ENCODE measurements at regions not wholly inside any gene's neighbourhood (a gene's known extent, or its start where the extent isn't known, plus 50 kb on each side); places are given as distances from the start of the nearest gene placed in this dataset.

DNA sequence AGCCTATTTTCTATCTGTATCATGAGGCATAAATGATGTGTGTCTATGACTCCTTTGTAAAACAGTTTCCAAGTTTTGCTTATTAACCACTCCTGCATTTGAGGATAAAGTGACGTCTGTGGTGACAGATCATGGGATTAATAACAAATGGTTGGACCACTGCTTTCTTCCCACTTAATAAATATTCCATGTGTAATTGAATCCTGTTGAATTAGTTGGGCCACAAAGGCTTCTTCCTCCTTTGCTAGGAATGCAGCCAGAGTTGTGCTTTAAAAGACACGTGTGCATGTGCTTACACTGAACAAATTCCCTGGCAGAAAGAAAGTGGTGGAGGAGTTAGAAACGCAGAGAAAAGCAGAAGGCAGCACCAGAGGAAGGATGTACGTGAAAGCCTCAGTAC is 150.2 kb downstream of the ACTBL2 start:
- no peak for DNase-seq

DNA sequence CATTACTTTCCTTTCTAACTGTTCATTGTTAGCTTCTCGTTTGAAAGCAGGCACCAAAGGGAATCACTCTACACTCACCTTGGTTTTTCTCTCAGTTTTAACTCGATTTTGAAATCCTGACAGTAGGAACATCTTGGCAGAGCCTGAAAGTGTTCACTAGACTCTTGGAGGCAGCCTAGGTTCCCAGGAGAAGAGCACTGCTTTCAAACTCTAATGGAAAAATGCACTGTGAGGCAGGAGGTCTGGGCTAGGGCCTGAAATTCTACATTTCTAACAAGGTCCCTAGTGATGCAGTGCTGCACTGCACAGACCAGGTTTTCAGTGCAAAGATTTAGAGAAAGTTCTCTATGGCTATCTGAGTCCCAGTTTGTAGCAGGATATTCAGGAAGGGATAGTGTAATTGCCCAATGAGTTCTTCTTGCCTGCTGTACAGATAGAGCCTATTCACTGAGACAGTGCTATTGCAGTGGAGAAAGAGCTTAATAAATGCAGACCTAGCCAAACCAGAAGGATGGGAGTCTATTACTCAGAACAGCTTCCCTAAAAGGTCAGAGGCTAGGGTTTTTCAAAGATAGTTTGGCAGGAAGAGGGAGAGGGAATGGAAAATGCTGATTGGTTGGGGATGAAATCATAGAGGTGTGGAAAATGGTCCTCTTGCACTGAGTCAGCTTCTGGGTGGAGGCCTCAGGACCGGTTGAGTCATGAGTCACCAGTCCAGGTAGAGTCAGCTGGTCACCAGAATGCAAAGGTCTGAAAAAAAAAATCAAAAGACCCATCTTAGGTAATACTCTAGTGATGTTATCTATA is 153.9 kb downstream of the GPBP1 start:
- DNase-seq = no peak

DNA sequence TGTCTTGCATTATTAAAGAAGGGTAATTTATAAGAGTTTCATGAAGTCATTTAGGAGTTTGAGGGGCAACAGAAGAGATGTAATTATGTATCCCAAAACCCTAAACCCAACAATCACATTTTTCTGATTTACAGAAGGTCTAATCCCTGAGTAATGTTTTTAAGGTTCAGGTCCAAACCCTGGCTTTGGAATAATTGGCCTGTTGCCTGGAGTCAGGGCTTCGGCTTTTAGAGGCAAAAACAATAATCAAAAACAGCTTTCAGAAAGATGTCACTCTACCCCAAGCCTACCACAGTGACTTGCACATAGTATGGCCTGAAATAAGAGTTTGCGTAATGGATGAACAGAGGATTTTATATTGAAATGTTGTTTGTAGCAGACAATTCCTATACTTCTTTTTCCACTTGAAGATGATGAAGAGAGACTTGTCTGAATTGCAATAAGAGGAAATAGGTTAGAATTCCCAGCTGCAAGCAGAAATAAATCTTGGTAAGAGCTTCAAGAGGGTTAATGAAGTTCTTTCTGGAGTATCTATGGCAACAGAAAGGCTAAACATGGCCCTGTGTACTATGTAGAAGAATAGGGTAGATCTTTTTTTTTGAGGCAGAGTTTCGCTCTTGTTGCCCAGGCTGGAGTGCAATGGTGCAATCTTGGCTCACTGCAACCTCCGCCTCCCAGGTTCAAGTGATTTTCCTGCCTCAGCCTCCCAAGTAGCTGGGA is 152.0 kb downstream of the GPBP1 start:
- DNase-seq = no peak

DNA sequence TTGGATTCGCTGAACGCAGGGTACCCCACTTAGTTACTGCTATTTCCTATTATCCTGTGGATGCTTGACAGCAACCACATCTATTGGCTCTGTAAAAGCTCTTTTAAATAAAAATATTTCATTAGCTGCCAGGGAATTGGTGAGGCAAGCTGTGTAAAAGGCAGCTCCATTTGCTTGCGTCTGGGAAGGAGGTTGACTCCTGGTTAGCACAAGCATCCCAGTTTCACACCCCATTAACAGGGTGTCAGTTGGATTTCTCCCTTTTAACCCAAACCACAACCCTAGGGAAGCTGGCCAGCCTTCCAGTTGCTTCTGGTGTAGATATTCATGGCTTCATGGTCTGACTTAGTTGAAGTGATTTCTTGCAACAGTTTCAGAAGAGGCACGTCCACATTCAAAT is 151.0 kb downstream of the GPBP1 start:
- DNase-seq = no peak

DNA sequence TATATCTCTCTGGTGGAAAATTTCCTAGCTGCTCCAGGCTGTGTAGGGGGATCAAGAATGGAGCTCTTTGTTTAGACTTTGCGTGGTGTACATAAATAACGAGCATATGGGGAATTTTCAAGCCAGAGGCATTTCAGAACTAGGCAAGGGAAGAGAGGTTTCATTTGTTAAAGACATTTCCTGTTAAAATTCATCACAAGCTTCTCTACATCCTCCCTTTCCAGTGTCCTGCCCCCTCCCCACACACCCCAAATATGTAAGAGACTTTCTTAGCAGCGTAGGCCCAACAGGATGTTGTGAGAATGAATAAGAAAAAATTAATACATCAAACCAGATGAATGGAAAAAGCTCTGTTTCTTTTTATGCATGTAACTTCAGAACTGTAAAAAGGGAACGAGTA is 150.3 kb downstream of the GPBP1 start:
- DNase-seq = no peak

DNA sequence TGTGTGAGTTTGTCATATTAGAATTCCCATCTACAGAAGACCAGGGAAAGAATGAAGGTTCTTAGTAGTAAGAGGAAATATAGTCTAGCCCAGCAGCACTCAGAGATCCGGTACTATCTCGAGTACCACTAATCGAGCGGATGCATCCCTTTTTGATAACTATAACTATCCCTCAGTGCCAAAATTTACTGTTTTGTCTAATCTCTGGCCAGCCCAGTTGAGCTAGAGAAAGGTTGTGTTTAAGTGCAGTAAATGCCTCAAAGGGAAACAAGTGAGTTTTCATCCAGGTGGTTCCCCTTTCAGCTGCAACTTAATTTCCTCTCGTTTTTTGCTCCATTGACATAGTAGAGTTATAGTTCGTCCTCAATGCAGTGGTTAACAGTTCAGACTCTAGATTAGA is 146.7 kb downstream of the GPBP1 start:
- DNase-seq = no peak

DNA sequence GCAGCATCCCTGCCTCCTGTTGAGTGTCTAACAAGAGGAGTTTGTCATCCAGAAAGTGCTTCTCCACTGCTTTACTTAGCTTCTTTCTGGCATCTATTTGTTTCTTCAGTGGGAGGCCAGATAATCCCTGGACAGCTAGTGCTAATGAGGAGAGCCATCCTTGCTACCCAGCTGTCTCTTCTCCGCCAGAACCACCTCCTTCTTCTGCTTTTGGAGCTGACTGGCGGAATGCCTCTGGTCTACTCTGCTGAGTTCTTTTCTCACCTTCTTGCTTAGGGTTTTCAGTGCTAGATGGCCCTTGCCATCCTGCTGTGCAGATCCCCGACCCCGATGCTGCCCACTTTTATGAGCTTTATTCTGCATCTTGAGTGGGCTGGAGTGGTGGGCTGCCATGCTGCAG is 145.8 kb downstream of the GPBP1 start:
- no peak for DNase-seq

DNA sequence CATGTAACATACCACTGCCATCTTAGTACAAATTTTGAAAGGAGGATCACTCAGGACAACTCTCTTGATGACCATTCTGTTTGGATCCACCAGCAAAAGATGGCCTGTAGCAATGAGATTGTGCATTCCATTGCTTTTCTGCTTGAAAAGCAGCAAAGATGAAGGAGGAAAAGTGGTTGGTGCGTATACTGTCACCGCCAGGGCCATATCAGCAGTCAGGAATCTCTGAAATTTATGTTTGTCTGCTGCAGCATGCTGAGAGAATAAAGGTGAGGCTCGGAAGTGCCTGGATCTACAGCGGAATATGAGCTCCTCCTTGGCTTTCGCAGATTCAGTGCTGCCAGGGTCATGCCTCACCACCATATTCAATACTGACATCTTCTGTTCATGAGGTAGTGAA is 144.4 kb downstream of the GPBP1 start:
- no peak for DNase-seq

DNA sequence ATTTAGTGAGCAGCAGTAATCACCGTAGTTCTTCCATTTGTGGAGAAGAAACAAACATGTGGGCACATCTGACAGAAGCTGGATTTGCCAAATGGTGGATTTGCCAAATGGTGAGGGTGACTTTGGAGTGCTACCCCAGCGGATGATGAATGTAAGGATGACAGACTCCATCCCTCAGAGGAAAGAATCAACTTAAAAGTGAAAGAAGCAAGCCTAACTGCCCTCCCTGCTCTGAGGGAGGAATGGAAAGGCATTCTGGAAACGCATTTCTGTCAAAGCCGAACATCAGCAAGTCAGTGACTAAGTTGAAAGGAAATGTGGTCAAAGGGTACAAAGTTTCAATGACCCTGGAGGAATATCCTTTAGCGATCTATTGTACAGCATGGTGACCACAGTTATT is 143.5 kb downstream of the GPBP1 start:
- DNase-seq = no peak

DNA sequence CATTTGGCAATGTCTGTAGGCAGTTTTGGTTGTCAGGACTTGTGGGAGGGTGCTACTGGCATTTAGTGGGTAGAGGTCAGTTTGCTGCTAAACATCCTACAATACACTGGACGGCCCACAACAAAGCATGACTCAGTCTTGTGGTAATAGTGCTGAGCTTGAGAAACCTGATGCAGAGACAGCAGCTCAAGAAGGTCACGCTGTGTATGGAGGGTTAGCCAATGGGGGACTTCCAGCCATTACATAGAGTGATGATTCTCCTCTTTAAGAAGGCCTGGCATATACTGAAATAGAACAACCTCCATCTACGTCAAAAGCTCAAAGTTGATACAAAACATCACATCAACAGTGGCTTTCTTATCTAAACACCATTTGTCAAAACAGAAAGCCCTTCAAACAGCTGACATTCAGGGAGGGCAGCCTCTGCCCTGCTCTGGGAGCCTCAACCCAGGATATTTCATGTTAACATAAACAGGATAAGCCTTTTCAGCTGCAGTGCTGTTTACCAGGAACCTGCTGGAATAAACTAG is 143.0 kb downstream of the GPBP1 start:
- peak; percentile 67 for DNase-seq

DNA sequence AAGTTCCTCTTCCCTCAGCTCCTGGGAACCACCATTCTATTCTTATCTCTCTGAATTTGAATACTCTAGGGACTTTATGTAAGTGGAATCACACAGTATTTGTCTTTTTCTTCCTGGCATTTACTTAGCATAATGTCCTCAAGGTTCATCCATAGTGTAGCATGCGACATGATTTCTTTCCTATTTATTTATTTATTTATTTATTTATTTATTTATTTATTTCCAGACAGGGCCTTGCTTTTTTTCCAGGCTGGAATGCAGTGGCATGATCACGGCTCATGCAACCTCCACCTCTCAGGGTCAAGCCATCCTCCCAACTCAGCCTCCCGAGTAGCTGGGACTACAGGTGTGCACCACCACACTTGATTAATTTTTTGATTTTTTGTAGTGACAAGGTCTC is 142.1 kb downstream of the GPBP1 start:
- no peak for DNase-seq
